Fibroblast of skin of abdomen (primary cell): ENCODE measurements at regions not wholly inside any gene's neighbourhood (a gene's known extent, or its start where the extent isn't known, plus 50 kb on each side); places are given as distances from the start of the nearest gene placed in this dataset.

Source experiments
- DNase-seq: peaks from one replicate; pipeline ENCODE4 v3.0.0-alpha.2; 2013

DNA sequence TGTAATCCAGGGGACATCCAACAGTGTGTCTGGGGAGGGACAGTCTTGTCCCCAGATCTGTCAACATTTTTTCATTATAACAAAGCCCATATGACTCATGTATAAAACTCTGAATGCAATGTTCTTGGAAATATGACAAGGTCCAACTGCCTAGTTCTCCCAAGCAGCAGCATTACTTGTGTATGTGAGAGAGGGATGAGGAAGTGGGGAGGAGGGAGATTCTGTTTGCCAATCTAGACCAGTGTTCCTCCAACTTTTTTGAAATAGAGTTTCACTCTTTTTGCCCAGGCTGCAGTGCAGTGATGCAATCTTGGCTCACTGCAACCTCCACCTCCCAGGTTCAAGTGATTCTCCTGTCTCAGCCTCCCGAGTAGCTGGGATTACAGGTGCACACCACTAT lies 394.8 kb downstream of the DHX35 start:
- peak; percentile 4 for DNase-seq

GRCh38 chr20:39349240-39349639 lies 387.1 kb downstream of the DHX35 start:
- DNase-seq: no peak

DNA sequence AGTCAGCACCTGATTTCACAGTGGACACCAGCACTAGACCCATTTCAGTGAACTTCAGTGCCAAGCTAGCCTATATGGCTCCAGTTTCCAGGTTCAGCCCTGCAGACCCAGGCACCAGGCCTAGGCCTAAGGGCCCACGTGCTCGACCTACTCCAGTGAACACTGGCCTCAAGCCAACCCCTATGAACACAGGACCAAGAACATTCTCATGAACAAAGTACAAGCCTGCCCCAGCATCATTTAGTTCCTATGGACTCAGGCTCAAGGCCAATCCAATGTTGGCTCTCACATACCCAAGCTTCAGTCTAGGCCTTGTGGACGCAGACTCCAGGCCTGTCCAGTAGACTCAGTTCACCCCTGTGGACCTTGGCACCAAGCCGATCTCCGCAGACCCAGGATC lies 385.5 kb downstream of the DHX35 start:
- DNase-seq: no peak

GRCh38 chr20:39342463-39342862 lies 380.3 kb downstream of the DHX35 start:
- DNase-seq: no peak

DNA sequence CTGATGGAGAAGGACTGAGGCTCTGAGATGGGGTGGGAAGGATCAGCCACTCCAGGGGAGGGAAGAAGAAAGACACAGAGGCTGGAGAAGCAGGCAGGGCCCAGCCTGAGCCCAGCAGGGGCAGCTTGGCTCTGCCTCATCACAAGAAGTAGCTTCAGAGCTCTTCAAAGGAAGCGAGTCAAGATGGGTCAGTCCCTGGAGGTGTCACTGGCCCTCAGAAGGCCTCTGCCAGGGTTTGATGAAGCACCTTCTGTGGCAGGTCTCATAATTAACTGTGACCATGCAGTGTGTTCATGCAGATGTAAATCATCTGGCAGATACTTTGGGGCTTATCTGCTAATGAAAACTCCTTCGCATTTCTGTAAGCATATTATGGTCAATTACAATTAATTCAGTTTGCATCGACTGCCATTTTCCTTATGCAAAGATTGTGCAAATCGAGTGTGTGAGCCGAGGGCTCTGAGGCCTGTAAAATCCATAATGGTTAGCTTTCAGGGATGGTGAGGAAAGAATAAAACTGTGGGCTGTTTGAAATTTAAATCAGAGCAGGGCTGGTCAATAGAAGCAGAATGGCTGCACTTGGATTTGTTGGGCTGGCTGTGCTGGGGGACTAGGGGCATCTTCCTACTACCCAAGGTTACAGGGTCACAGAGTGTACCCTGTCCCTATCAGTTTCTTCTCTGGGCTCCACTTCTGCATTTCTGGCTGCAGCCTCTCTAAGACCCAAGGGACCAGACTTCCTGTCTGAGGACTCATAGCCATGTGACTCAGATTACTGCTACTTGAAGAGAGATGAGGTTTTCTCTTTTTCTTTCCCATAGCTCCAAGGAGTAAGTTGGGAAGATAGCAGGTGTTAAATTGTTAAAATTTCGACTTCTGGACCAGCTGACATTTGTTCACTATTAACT lies 376.6 kb downstream of the DHX35 start:
- peak; percentile 22 for DNase-seq

- DNase-seq: no peak
These were observed 371.1 kb downstream of the DHX35 start for GRCh38 chr20:39333211-39333610.

DNA sequence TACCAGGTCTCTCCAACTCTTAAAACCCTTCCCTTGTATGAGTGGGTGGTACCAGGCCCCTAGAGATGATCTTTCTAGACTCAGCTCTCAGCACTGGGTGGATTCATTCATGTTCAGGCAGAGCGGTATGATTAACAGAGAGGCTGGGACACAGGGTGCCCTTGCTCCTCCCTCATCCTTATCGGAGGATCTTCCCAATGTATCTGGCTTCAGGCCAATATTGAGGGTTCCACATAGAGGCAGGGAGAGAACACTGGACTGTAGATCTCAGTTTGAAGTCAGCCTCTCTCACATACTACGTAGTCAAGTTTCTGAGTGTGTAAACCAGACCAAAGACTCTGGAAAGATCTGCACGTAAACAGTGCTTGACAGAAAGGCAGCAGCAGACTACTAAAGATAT lies 366.2 kb downstream of the DHX35 start:
- no peak for DNase-seq

- no peak for DNase-seq
These were observed 363.9 kb downstream of the DHX35 start for GRCh38 chr20:39326050-39326449.

DNA sequence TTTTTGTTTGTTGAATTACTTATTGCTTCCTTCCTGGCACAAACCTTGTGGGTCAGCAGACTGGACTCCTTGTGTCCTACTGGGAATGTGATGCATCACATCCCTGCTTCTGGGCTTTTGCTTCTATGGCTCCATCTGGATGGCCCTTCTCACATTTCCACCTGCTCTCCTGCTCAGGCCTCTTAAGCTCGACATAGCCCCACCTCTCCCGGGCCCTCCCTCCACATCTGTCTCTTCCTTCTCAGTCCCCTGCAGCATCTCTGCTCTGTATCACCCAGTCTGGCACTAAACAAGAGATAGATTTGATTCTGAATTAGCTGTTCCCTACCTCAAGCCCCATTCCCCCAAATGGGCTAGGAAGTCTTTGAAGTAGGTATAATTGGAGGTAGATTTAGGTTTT lies 356.8 kb downstream of the DHX35 start:
- no peak for DNase-seq

- no peak for DNase-seq
These were observed 350.5 kb downstream of the DHX35 start for GRCh38 chr20:39312676-39313075.

GRCh38 chr20:39311851-39312506 lies 349.8 kb downstream of the DHX35 start:
- no peak for DNase-seq

DNA sequence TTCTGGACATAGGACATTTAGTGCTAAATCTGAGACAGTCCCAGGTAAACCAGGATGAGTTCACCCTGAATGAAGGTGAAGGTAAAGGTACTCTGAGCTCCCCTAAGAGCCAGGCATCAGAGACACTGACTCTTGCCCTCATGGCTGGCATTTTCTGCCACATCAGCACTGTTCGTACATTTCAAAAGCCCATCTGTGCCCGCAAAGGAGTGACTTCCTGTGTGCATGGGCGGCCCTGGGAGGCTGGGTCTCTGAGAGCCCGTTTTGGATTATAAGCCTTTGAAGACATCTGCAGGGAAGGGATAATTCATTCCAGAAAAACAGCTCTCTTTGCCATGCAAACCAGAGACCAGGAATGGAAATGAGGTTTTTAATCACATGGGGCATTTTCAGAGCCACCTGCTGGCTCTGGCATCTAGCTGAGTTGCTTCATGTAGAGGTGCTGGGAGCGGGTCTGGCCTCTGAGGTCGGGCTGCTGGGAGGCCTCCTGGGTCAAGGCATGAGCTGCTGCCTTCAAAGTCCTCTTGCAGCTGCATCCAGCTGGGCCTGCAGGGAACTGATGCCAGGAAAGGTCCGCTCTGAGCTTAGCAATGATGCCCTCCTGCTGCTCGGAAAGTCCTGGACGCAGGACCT lies 348.3 kb downstream of the DHX35 start:
- DNase-seq: no peak

DNA sequence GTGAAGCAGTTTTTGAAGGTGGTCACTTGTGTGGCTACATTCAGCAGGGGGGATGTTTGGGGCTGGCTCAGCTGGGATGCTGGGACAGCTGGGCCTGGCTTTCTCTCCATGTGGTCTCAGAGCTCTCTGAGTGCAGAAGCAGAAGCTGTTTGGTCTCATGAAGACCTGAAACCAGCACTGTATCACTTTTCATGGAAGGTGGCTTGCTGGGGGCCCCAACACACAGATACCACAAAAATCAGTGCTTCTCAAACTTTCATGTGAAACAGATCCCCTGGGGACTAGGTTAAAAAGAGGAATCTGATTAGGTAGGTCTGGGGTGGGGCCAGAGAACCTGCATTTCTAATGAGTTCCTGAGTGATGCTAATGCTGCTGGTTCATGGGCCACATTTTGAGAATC lies 347.3 kb downstream of the DHX35 start:
- no peak for DNase-seq

GRCh38 chr20:39302312-39302711 lies 340.2 kb downstream of the DHX35 start:
- DNase-seq: no peak

DNA sequence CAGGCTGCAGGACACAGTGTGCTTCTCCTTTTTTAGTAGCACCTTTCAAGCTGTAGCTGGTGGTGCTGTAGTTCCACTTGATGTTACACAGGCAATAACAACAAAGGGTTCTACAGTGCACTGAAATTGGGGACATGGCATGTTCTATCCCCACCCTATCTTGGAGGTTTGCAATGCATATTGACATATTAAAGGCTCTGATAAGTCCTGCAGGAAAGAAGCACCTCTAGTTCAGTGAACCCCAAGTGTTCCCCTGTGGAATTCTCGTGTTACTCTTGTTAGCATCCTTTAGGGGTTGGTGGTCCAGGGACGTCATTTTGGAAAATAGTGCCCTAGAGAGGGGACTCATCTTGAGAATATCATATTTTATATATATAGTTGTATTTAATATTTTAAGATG lies 337.6 kb downstream of the DHX35 start:
- DNase-seq: no peak

DNA sequence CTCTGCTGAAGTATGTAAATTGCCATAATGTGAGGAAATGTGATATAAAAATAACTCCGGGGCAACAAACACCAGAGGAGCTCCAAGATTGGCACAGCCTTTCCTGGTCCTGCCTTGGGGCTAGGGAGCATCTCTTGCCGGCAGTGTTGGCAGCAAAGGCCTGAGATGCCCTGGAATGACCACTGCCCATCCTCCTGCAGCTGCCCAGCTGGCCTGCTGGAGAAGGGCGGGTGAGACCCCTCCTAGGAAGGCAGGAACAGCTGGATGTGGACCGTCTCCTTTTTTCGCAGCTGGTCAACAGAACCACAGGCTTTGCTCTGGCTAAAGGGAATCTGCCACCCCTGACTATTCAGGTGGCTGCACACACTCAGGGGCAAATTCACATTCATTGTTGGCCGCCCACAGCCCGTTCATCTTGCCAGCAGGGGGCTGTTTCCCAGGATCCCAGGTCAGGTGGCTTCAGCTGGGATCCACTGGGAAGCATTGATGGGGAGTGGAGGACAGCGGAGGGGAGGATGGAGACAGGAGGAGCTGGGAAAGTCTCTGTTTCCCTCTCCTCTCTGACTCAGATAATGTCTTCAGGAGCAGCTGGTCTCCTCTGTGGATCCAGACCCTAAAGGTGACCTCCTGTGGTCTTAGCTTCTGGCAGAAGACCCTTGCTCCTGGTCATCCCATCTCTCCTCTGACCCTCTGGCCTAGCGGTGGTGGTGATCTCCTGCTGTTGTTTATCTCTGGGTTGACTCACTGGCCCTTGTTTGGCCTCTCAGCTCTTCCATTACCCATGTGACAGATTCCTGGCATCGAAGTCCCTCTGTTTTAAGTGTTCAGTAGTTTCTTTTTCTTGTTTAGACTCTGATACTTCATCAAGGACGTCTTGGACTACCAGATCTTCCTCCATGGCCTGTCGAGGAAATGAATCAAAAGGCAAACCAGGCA lies 336.7 kb downstream of the DHX35 start:
- no peak for DNase-seq

GRCh38 chr20:39298121-39298520 lies 336.0 kb downstream of the DHX35 start:
- DNase-seq: no peak

GRCh38 chr20:39295301-39295700 lies 333.2 kb downstream of the DHX35 start:
- no peak for DNase-seq

GRCh38 chr20:39294137-39294725 lies 332.1 kb downstream of the DHX35 start:
- DNase-seq: no peak

DNA sequence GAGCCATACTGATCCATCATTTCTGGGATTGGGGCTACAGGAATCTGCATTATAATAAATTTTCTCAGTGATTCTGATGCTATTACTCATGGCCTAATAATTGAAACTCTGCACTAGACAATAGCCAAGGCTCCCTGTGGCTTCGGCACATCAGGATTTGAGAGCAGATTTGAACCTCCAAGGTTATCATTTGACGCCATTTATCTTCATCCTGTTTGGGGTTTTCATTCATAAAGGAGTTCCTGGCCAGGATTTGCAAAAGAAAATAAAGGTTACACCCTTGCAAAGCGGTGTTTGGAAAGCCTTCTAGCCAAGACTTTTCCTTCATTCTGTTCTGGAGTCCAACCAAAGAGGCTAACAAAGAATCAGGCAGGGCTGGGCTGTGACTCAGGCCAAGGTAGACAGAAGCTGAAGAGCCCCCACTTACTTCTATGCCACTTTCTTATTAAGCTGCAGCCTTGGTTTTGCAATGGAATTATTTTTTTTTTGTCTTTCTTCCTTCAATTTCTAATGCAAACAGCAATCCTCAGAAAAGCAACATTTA lies 330.1 kb downstream of the DHX35 start:
- DNase-seq: no peak

DNA sequence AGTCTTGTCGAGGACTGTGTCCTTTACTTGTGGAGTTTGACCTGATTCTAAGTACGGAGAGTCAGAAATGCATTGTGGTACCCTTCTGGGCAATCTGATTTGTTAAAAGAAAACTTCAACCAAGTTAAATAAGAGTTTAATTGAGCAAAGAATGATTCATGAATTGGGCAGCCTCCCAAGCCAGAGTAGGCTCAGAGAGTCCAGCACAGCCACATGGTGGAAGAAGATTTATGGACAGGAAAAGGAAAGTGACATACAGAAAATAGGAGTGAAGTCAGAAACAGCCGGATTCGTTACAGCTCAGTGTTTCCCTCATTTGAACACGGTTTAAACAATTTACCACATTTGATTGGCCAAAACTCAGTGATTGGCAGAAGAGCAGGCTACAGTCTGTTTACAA lies 329.2 kb downstream of the DHX35 start:
- DNase-seq: peak; percentile 74

- no peak for DNase-seq
These were observed 328.4 kb downstream of the DHX35 start for GRCh38 chr20:39290575-39290974.
